ENCODE measurements at regions not wholly inside any gene's neighbourhood (a gene's known extent, or its start where the extent isn't known, plus 50 kb on each side); places are given as distances from the start of the nearest gene placed in this dataset.

- no peak overlapping the region for H3K4me3 ChIP-seq (ENCODE audit: insufficient read depth, low read depth, low read length)
- FAIRE-seq, result no peak
- no peaks in the 10 kb centered on the region for H3K27me3 Mint-ChIP-seq (ENCODE audit: low read depth, unreplicated experiment)
Measured at GRCh38 chr13:63195726-63196125, 1780.1 kb upstream of the PCDH20 start.

GRCh38 chr13:63190742-63191141 lies 1775.1 kb upstream of the PCDH20 start:
- Histone ChIP-seq H4K20me1 (ENCODE audit: insufficient read depth, low read length) (no peaks in the 10 kb centered on the region), H3K27me3 (ENCODE audit: insufficient read depth, low read length) (no peaks in the 10 kb centered on the region), H3K9ac (ENCODE audit: low read length) (no peak overlapping the region), H3K79me2 (ENCODE audit: insufficient read depth, low read length) (no peaks in the 10 kb centered on the region), H3K4me3 (ENCODE audit: insufficient read depth, low read depth, low read length) (no peak overlapping the region), H3K9me3 (ENCODE audit: insufficient read depth, low read depth, low read length) (no peaks in the 10 kb centered on the region), H2AFZ (ENCODE audit: low read depth, low read length) (peak overlapping the region; percentile 27), H3K4me2 (ENCODE audit: low read length) (peak overlapping the region; percentile 24), H3K4me1 (ENCODE audit: insufficient read depth, low read length) (peaks cover 12% of the 10 kb centered on the region), H3K27ac (ENCODE audit: low read depth, low read length) (peak overlapping the region; percentile 70), H3K36me3 (ENCODE audit: insufficient read depth, low read length) (no peaks in the 10 kb centered on the region)
- Mint-ChIP-seq H3K9me3 (ENCODE audit: unreplicated experiment) (no peaks in the 10 kb centered on the region), H3K27me3 (ENCODE audit: low read depth, unreplicated experiment) (no peaks in the 10 kb centered on the region), H3K4me3 (ENCODE audit: unreplicated experiment) (no peak overlapping the region), H3K36me3 (ENCODE audit: low read depth, unreplicated experiment) (no peaks in the 10 kb centered on the region), H3K4me1 (ENCODE audit: low read depth, unreplicated experiment) (peaks cover 27% of the 10 kb centered on the region), H3K27ac (ENCODE audit: unreplicated experiment) (peak overlapping the region; percentile 96)
- TF ChIP-seq CTCF (IDR thresholded peaks at IDR 0.05; ENCODE audit: insufficient read depth, low read depth, low read length) (no peak), EZH2 (IDR thresholded peaks at IDR 0.05; ENCODE audit: insufficient read depth, low read length) (no peak)
- FAIRE-seq (peak; percentile 77), DNase-seq (ENCODE audit: low read depth) (peak; percentile 90)

More at GRCh38 chr13:63195726-63196125, 1780.1 kb upstream of the PCDH20 start:
- Histone ChIP-seq H3K4me1 (ENCODE audit: insufficient read depth, low read length) (peaks cover under 1% of the 10 kb centered on the region), H3K9me3 (ENCODE audit: insufficient read depth, low read depth, low read length) (no peaks in the 10 kb centered on the region), H4K20me1 (ENCODE audit: insufficient read depth, low read length) (no peaks in the 10 kb centered on the region), H3K9ac (ENCODE audit: low read length) (no peak overlapping the region), H3K79me2 (ENCODE audit: insufficient read depth, low read length) (no peaks in the 10 kb centered on the region), H3K36me3 (ENCODE audit: insufficient read depth, low read length) (no peaks in the 10 kb centered on the region), H3K27ac (ENCODE audit: low read depth, low read length) (no peak overlapping the region), H3K4me2 (ENCODE audit: low read length) (no peak overlapping the region), H2AFZ (ENCODE audit: low read depth, low read length) (no peak overlapping the region), H3K27me3 (ENCODE audit: insufficient read depth, low read length) (no peaks in the 10 kb centered on the region)
- no peak overlapping the region for H3K4me3 Mint-ChIP-seq (ENCODE audit: unreplicated experiment)
- peaks cover 13% of the 10 kb centered on the region for H3K4me1 Mint-ChIP-seq (ENCODE audit: low read depth, unreplicated experiment)
- DNase-seq (ENCODE audit: low read depth), result no peak
- TF ChIP-seq CTCF (IDR thresholded peaks at IDR 0.05; ENCODE audit: insufficient read depth, low read depth, low read length) (no peak), EZH2 (IDR thresholded peaks at IDR 0.05; ENCODE audit: insufficient read depth, low read length) (no peak)
- H3K9me3 Mint-ChIP-seq (ENCODE audit: unreplicated experiment), result no peaks in the 10 kb centered on the region
- H3K27ac Mint-ChIP-seq (ENCODE audit: unreplicated experiment), result no peak overlapping the region
- H3K36me3 Mint-ChIP-seq (ENCODE audit: low read depth, unreplicated experiment), result no peaks in the 10 kb centered on the region

DNA sequence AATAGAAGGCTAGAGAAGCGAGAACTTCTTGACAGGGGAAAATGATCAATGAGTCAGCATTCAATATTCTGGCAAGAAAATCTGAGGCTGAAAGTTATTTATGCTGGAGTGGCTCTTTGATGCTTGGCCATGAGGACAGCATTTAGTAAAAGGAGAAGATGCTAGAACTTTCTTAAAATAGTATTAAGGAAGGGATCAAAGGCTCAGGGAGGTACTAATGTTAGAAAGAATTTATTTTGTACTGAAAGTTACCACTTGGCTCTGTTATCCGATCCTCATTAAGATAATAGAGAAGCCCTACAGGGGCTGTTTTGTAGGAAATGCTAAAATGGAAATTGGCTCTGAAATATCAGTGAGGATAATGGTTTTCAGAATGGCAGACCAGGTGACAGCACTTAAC lies 1774.6 kb upstream of the PCDH20 start:
- peaks cover 12% of the 10 kb centered on the region for H3K4me1 ChIP-seq (ENCODE audit: insufficient read depth, low read length)
- no peaks in the 10 kb centered on the region for H3K27me3 ChIP-seq (ENCODE audit: insufficient read depth, low read length)
- H2AFZ ChIP-seq (ENCODE audit: low read depth, low read length), result no peak overlapping the region
- no peaks in the 10 kb centered on the region for H4K20me1 ChIP-seq (ENCODE audit: insufficient read depth, low read length)
- peaks cover 3% of the 10 kb centered on the region for H3K9me3 Mint-ChIP-seq (ENCODE audit: unreplicated experiment)
- peaks cover 27% of the 10 kb centered on the region for H3K4me1 Mint-ChIP-seq (ENCODE audit: low read depth, unreplicated experiment)
- no peaks in the 10 kb centered on the region for H3K36me3 Mint-ChIP-seq (ENCODE audit: low read depth, unreplicated experiment)
- H3K4me3 ChIP-seq (ENCODE audit: insufficient read depth, low read depth, low read length), result no peak overlapping the region
- H3K9me3 ChIP-seq (ENCODE audit: insufficient read depth, low read depth, low read length), result no peaks in the 10 kb centered on the region
- no peaks in the 10 kb centered on the region for H3K79me2 ChIP-seq (ENCODE audit: insufficient read depth, low read length)
- H3K4me2 ChIP-seq (ENCODE audit: low read length), result peak overlapping the region; percentile 24
- no peaks in the 10 kb centered on the region for H3K36me3 ChIP-seq (ENCODE audit: insufficient read depth, low read length)
- no peaks in the 10 kb centered on the region for H3K27me3 Mint-ChIP-seq (ENCODE audit: low read depth, unreplicated experiment)
- peak; percentile 55 for DNase-seq (ENCODE audit: low read depth)
- FAIRE-seq, result no peak
- H3K27ac Mint-ChIP-seq (ENCODE audit: unreplicated experiment), result peak overlapping the region; percentile 96
- no peak overlapping the region for H3K9ac ChIP-seq (ENCODE audit: low read length)
- peak overlapping the region; percentile 70 for H3K27ac ChIP-seq (ENCODE audit: low read depth, low read length)
- H3K4me3 Mint-ChIP-seq (ENCODE audit: unreplicated experiment), result no peak overlapping the region
- TF ChIP-seq CTCF (IDR thresholded peaks at IDR 0.05; ENCODE audit: insufficient read depth, low read depth, low read length) (no peak), EZH2 (IDR thresholded peaks at IDR 0.05; ENCODE audit: insufficient read depth, low read length) (no peak)

All from astrocyte (in vitro differentiated cells and primary cell).